ENCODE measurements at regions not wholly inside any gene's neighbourhood (a gene's known extent, or its start where the extent isn't known, plus 50 kb on each side); places are given as distances from the start of the nearest gene placed in this dataset.
A peak's percentile ranks its signal among the peaks of the same experiment; 100 is the strongest.
"Not testable (repeated sequence)": the region's sequence is repeated elsewhere in the genome, so short reads cannot be mapped to it uniquely, and the experiment has no call there.

DNA sequence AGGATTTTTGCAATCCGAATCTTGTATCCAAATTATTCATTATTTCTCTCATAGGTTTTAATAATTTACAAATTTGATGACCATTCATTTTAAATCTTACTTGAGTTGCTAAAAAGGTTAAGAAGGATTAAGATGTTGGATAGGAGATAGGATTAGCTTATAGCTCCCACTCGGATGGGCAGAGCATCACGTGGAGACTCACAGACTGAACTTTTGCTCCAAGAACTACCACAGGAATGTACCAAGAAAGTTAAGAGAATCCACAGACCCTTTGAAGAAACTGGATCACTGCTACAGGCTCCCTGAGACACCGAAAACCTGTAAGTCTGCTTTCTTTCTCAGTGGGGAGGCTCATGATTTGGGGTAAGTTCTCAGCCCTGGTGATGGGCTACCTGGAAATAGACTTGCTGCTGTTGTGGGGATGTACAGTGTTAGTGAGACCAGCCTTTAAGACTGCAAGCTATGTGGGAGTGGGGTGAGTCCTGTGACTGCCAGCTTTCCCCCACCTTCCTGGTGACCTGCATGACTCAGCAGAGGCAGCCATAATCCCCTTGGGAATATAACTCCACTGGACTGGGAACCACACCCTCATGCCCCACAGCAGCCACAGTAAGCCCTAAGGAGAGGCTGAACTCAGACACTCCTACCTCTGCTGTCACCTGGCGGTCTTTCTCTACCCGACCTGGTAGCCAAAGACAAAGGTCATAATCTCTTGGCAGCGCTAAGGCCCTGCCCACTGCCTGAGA lies 1458.0 kb downstream of the OLFM4 start:
- DNase-seq (ENCODE audit: missing footprints) (no peak), ATAC-seq (no peak)
- intact Hi-C loops (cut with DNase I) = no loop called here

DNA sequence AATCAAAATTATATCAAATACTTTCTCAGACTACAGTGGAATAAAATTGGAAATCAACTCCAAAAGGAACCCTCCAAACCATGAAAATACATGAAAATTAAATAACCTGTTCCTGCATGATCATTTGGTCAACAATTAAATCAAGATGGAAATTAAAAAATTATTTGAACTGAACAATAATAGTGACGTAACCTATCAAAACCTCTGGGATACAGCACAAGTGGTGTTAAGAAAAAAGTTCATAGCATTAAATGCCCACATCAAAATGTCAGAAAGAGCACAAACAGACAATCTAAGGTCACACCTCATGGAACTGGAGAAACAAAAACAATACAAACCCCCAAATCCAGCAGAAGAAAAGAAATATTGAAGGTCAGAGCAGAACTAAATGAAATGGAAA lies 1460.7 kb downstream of the OLFM4 start:
- DNase-seq (ENCODE audit: missing footprints) (no peak), ATAC-seq (no peak)
- intact Hi-C loops (cut with DNase I) = no loop called here

DNA sequence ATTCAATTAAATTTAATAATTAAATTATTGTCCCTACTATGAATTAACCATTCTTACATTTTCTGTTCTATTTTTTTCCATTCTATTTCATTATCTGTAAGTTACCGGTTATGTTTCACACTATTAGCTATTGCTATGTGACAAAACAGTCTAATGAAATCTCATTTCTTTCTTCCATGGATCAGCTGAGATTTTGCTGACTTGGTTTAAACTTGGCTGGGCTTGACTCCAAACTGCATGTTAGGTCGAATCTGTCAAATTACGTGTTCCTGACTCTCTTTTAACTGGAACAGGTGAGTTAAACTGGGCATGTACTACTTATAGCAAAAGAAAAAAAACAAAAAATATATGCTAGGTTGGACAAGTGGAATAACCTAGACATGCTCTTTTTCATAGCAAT lies 1464.4 kb downstream of the OLFM4 start:
- DNase-seq (ENCODE audit: missing footprints) (no peak), ATAC-seq (no peak)
- intact Hi-C loops (cut with DNase I) = no loop called here

DNA sequence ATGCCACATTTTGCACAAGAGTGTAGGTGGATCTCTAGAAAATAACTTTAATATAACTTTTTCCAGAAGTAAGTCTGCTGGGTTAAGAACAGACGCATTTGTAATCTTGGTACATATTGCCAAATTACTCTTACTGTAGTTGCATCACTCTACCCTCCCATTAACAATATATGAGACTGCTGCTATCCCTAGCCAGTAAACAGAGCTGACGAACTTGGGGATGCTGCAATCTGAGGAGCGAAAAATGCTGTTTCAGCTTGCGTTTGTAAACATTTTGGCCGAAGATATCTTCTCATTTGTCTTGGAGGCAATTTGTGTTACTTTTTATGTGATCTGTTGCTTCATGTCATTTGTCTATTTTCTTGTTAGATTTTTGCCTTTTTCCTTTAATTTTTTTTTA lies 1482.8 kb downstream of the OLFM4 start:
- no peak for ATAC-seq
- intact Hi-C loops (cut with DNase I) = no loop called here

GRCh38 chr13:54513254-54513653 lies 1484.6 kb downstream of the OLFM4 start:
- no peak for ATAC-seq
- intact Hi-C loops (cut with DNase I) = no loop called here
- no peak for DNase-seq (ENCODE audit: missing footprints)

More for the DNA sequence above, 1482.8 kb downstream of the OLFM4 start:
- DNase-seq (ENCODE audit: missing footprints) = no peak

DNA sequence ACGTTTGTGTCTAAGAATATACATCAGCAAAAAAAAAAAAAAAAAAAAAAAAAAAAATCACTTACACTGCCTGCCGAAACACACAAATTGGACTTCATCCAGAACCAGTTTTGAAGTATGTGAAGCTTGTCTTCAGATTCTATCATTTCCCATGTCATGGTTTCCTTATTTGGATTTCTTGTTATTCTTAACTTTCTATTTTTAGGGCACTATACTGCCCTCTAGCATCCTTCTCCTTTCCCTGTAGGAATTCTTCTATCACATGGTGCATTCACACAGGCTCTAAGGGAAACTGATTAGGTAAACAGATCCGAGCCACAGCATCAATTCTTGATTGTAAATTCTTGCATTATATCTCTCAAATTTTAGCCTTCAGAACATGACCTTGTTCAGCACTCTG lies 1507.5 kb downstream of the OLFM4 start:
- no peak for DNase-seq (ENCODE audit: missing footprints)
- intact Hi-C loops (cut with DNase I) = no loop called here
- no peak for ATAC-seq

- intact Hi-C loops (cut with DNase I) = no loop called here
- DNase-seq (ENCODE audit: missing footprints) (no peak), ATAC-seq (no peak)
Observed at GRCh38 chr13:54563286-54563685, 1534.7 kb downstream of the OLFM4 start.

GRCh38 chr13:54572037-54572436 lies 1543.4 kb downstream of the OLFM4 start:
- intact Hi-C loops (cut with DNase I); ATAC-seq; DNase-seq (ENCODE audit: missing footprints): not testable (repeated sequence)

DNA sequence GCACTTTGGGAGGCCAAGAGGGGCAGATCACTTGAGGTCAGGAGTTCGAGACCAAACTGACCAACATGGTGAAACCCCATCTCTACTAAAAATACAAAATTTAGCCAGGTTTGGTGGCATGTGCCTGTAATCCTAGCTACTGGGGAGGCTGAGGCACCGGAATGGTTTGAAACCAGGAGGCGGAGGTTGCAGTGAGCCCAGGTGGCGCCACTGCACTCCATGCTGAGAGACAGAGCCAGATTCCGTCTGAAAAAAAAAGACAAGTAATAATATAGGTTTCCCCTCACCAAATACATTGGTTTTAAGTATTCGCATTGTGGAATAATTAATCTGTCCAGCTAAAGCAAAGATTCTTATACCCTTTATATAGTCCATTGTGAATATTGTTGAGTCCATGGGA lies 1544.6 kb downstream of the OLFM4 start:
- DNase-seq (ENCODE audit: missing footprints) (no peak), ATAC-seq (no peak)
- intact Hi-C loops (cut with DNase I) = no loop called here

- ATAC-seq (no peak), DNase-seq (ENCODE audit: missing footprints) (no peak)
Observed at GRCh38 chr13:54574791-54575190, 1546.2 kb downstream of the OLFM4 start.

DNA sequence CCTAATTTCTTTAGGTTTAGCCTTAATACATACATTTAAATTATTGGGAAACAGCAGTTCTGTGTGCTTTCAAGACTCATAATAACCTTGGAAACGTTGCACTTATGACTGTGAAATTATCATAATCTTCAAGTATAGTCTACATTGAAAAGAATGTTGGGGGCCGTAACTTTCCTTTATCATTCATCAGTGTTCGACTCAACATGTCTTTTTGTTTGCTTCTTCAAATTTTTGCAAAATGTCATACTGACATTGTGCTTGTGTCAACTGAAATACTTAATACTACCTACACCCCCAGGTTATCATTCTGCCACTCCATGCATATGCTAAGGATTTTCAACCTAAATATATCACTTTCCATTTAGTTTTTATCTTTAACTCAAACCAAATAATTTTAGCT lies 1562.9 kb downstream of the OLFM4 start:
- ATAC-seq = no peak
- no peak for DNase-seq (ENCODE audit: missing footprints)
- intact Hi-C loops (cut with DNase I) = no loop called here

More at GRCh38 chr13:54574791-54575190, 1546.2 kb downstream of the OLFM4 start:
- intact Hi-C loops (cut with DNase I) = no loop called here

DNA sequence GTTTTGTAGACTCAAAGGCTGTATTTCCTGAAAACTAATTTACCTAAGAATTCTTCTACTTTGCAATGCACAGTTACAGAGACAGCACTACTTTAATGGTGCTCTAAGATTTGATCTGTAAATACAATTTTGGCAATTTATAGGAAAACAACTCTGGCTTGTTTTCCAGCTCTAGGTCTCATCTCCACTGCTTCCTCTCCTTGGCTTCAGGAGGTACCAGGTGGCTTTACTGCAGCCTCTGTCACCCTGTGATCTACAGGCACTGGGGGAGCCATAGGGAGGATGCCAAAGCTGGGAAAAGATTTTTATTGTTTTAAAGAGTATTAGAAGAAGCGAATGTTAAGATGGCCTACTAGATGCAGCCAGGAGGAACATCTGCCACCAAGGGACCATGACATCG lies 1563.6 kb downstream of the OLFM4 start:
- DNase-seq (ENCODE audit: missing footprints) (no peak), ATAC-seq (no peak)
- intact Hi-C loops (cut with DNase I) = no loop called here

DNA sequence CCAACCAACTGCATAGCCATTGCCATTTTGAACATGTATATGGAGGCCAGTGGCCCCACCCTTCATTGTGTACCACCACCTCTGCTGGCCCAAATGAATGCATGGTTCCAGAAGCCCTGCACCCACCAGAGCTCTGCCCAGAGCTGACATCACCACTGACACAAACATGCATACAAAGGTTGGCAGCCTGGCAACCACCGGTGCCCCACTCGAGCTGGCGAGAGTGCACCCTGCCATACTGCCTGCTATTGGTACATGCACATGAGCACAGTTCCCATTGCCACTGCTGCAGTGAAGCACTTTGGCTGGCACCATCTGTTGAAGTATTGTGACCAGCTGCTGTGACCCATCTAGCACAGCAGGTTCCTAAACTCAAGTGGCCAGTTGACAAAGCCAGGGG lies 1564.9 kb downstream of the OLFM4 start:
- intact Hi-C loops (cut with DNase I) = no loop called here
- no peak for DNase-seq (ENCODE audit: missing footprints)
- ATAC-seq = peak; percentile 48

- intact Hi-C loops (cut with DNase I) = no loop called here
- DNase-seq (ENCODE audit: missing footprints) = no peak
- ATAC-seq = no peak
Observed at GRCh38 chr13:54597540-54598088, 1569.0 kb downstream of the OLFM4 start.

- intact Hi-C loops (cut with DNase I) = no loop called here
- DNase-seq (ENCODE audit: missing footprints) = no peak
- no peak for ATAC-seq
Observed at GRCh38 chr13:54599413-54599812, 1570.8 kb downstream of the OLFM4 start.

DNA sequence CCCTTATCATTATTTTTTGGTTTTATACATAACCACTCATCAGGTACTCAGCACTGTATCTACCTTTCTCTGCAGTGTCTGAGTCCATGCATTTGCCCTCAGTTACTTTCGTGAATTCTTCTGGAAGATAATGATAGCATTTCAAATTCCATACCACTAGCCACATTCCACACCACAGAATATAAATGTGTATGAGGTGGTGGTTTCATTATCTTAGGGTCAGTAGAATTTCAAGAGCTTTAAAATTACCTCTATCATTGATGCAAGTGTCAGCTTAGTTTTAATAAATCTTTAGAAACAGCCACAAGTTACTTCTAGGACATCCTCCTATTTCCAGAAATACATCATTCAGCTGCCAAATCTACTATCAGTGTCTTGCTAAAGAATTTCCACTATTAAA lies 1578.3 kb downstream of the OLFM4 start:
- no peak for ATAC-seq
- intact Hi-C loops (cut with DNase I) = no loop called here
- no peak for DNase-seq (ENCODE audit: missing footprints)

DNA sequence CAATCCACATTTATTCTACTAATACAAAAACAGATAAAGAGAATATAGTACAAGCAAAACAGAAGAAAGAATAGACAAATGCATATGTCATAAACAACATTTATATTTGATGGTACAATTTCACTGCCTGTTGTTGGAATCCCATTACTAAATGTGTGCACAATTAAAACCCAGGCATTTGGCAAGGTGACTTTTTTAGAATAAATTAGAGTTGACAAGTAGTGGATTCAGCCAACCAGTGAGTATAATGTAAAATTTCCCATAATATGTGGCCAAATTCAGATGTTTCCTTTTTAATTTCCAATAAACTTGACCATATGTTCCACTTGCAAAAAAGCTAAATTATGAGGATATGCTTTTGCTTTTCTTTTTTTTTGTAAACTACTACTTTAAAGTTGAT lies 1578.8 kb downstream of the OLFM4 start:
- intact Hi-C loops (cut with DNase I) = no loop called here
- ATAC-seq (no peak), DNase-seq (ENCODE audit: missing footprints) (no peak)

DNA sequence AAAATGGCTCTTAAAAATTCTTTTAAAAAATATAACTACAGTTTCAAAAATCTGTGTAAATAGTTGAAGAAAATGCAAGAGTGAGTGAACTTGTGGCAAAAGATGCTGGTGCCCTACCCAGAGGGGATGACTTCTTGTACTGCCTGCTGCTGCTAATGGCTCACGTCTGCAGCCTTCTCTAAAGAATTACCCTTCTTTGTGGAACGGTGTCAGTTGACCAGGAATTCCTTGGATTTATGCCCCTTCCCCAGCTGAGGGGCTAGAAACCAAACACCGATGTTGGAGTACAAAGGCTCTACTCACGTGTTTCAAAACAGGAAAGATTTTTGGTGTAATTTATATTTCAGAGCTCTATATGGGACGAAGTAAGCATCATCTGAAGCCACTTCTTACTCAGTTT lies 1582.8 kb downstream of the OLFM4 start:
- intact Hi-C loops (cut with DNase I) = no loop called here
- ATAC-seq = no peak
- no peak for DNase-seq (ENCODE audit: missing footprints)

DNA sequence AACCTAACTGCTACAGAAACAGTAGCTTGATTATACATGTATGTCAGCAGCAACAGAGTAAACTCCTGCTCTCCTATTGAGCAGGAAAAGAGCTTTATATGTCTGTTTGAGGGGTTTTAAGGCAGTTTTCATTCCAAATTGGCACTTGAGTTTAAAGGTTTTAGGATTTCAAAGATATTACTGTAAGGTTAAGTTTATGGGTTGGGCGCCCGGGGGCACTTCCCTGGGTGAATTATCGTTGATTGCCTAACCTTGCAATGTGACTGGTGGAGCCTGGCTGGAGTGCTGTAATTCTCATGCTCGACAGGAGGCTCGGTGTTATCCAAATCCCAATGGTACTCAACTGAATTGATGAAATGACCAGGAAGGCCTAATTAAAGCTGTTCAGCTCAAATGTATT lies 1586.1 kb downstream of the OLFM4 start:
- DNase-seq (ENCODE audit: missing footprints) (no peak), ATAC-seq (no peak)
- intact Hi-C loops (cut with DNase I) = no loop called here

DNA sequence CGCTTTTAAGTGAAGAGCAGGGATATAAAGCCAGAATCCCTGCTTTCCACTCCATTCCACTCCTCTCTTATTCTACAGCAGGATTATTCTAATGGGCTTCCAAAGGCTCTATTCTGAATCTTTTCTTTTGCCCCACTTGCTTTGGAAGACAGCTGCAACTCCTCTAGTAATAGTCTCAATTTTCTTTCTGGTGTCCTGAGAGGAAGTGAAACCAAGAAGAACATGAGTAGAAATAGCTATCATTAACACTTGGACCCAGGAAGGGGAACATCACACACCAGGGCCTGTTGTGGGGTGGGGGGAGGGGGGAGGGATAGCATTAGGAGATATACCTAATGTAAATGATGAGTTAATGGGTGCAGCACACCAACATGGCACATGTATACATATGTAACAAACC lies 1597.9 kb downstream of the OLFM4 start:
- DNase-seq (ENCODE audit: missing footprints); ATAC-seq; intact Hi-C loops (cut with DNase I): not testable (repeated sequence)
